ENCODE measurements at regions not wholly inside any gene's neighbourhood (a gene's known extent, or its start where the extent isn't known, plus 50 kb on each side); places are given as distances from the start of the nearest gene placed in this dataset.
"Not testable (repeated sequence)": the region's sequence is repeated elsewhere in the genome, so short reads cannot be mapped to it uniquely, and the experiment has no call there.

DNA sequence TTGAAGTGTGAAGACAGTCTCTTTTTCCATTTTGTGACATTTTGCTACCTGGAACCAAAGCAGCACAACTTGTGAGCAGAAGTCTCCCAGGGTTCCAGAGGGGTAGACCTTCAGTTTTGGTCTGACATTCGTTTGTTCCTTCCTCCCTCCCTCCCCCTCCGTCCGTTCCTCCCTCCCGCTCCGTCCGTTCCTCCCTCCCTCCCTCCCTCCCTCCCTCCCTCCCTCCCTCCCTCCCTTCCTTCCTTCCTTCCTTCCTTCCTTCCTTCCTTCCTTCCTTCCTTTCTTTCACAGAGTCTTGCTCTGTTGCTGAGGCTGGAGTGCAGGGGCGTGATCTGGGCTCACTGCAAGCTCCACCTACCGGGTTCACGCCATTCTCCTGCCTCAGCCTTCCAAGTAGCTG lies 131.2 kb upstream of the MALRD1 start:
- TF ChIP-seq, protein P1, sequence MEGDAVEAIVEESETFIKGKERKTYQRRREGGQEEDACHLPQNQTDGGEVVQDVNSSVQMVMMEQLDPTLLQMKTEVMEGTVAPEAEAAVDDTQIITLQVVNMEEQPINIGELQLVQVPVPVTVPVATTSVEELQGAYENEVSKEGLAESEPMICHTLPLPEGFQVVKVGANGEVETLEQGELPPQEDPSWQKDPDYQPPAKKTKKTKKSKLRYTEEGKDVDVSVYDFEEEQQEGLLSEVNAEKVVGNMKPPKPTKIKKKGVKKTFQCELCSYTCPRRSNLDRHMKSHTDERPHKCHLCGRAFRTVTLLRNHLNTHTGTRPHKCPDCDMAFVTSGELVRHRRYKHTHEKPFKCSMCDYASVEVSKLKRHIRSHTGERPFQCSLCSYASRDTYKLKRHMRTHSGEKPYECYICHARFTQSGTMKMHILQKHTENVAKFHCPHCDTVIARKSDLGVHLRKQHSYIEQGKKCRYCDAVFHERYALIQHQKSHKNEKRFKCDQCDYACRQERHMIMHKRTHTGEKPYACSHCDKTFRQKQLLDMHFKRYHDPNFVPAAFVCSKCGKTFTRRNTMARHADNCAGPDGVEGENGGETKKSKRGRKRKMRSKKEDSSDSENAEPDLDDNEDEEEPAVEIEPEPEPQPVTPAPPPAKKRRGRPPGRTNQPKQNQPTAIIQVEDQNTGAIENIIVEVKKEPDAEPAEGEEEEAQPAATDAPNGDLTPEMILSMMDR (IDR thresholded peaks at IDR 0.05; ENCODE audit: poor library complexity, severe bottlenecking), result not testable (repeated sequence)
- not testable (repeated sequence) for TF ChIP-seq POLR2AphosphoS5 (IDR thresholded peaks at IDR 0.05); EP300 (conservative IDR thresholded peaks at IDR 0.05; ENCODE audit: poor library complexity, severe bottlenecking)
